Hematopoietic multipotent progenitor cell treated with erythropoietin and hydrocortisone succinate and interleukin-3 and kit ligand, for 4 days (in vitro differentiated cells): ENCODE measurements at regions not wholly inside any gene's neighbourhood (a gene's known extent, or its start where the extent isn't known, plus 50 kb on each side); places are given as distances from the start of the nearest gene placed in this dataset.
"Not testable (repeated sequence)": the region's sequence is repeated elsewhere in the genome, so short reads cannot be mapped to it uniquely, and the experiment has no call there.

Experiments used
- DNase-seq: peaks from one replicate; pipeline ENCODE4 v3.0.0-alpha.2; 2015

DNA sequence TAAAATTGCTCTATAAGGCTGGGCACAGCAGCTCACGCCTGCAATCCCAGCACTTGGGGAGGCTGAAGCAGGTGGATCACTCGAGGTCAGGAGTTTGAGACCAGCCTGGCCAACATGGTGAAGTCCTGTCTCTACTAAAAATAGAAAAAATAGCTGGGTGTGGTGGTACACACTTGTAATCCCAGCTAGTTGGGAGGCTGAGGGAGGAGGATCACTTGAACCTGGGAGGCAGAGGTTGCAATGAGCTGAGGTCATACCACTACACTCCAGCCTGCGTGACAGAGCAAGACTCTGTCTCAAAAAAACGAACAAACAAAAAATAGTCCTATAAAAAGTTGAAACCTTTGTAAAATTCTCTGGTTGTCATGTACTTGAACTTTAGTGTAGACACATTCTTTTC, 93.0 kb upstream of the KIF26B start:
- not testable (repeated sequence) for DNase-seq

DNA sequence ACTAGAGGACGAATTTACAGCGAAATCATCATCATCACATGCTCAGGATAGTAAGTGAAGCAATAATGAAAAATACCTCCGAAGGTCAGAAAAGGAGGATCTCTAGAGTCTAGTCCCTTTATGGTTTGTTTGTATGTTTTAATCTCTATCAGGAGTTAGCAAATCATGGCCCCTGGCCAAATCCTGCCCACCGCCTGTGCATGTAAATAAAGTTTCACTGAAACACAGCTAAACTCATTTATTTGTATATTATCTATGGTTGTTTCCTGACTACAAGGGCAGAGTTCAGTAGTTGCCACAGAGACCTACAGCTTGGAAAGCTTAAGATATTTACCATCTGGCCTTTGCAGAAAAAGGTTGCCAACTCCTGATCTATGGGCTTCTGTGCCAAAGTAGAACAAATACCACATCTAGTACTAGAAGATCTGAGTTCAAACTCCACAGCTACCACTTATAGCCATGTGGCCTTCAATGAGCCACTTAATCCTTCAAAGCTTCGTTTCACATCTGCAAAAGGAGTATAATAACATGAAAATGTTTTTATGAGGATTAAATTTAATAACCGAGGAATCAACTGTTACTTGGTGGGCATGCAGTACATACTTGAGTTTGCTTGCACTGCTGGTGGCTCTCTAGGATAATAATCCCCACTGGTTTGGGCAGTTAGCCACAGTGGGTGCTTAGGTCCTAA, 94.0 kb upstream of the KIF26B start:
- DNase-seq = peak; percentile 20

GRCh38 chr1:245059806-245060424, 94.9 kb upstream of the KIF26B start:
- no peak for DNase-seq

GRCh38 chr1:245058882-245059281, 95.9 kb upstream of the KIF26B start:
- DNase-seq = no peak

DNA sequence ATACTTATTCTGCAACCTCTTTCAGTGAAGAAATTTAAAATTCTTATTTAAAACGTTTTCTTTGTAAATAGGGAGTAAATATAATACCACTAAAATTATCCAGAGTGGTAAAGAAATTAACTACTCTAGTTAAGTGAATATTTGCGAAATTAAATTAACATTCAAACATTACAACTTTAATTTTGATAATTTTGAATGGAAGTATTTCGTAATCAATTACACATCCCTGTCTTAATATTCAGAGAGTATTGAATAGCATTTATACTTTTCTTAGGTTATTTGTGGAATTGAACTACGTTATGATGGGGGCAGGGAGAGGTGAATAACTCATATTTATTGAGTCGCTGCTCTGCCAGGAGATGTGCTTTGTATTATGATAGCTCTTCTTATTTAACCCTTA, 96.3 kb upstream of the KIF26B start:
- DNase-seq = no peak

- peak; percentile 39 for DNase-seq
Observed at GRCh38 chr1:245056913-245057312, 97.9 kb upstream of the KIF26B start.

DNA sequence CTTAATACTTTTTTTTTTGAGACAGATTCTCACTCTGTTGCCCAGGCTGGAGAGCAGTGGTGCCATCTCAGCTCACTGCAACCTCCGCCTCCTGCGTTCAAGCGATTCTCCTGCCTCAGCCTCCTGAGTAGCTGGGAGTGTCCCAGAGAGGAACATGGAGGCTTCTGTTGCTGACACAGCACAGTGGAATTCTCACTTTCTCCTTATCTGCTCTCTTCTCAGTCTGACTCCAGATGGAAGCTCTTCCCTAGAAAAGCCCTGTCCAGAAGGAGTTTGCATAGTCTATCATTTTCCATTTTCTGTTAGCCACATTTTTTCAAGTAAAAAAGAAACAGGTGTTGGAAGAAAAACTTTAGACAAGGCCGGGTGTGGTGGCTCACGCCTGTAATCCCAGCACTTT, 98.5 kb upstream of the KIF26B start:
- not testable (repeated sequence) for DNase-seq

DNA sequence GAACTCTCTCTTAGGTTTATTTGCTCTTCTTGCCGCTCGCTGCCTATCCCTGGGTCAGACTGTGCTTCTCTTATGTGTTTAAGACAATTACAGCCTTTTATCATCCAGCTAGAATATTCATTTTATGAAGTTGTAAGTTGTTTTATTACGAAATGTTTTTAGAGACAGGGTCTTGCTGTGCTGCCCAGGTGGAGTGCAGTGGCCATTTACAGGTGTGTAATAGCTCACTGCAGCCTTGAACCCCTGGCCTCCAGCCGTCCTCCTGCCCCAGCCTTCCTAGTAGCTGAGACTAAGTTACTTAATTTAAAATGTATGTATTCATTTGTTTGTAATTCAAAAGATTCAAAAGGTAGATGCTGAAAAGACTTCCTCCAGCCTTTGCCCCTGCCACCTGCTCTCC, 99.0 kb upstream of the KIF26B start:
- DNase-seq = no peak

DNA sequence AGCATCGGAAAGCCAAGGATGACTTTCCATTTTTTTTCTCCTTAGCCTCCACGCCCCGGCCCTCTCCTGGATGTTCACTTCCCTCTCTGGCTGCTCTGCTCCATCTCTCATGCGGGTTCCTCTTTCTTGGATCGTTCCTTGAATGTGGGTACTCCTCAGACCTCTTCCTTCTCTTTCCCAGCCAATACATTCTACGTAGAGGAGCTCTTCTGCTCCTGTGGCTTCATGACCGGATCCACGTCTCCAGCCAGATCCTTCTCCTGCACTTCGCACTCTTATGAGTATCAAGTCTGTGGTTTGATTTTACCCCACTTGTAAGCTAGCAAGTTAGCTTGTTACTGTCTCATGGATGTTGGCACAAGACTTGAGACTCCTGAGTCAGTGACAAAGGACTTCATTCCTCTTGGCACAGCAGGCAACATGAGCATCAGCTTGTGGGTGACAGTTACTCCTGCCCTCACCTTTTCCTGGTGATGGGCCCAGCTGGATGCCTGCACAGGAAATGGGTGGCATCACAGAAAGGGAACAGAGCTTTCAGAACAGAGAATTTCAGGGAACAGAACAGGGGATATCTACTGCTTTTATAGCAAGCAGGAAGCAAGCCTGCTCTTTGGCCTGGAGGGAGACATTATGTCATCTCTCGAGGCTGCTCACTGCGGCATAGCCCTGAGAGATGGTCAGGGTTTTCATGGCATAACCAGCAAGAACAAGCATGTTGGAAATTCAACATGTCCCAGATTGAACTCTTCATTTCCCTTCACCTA, 100.1 kb upstream of the KIF26B start:
- no peak for DNase-seq

GRCh38 chr1:245054105-245054504, 100.7 kb upstream of the KIF26B start:
- DNase-seq = no peak

DNA sequence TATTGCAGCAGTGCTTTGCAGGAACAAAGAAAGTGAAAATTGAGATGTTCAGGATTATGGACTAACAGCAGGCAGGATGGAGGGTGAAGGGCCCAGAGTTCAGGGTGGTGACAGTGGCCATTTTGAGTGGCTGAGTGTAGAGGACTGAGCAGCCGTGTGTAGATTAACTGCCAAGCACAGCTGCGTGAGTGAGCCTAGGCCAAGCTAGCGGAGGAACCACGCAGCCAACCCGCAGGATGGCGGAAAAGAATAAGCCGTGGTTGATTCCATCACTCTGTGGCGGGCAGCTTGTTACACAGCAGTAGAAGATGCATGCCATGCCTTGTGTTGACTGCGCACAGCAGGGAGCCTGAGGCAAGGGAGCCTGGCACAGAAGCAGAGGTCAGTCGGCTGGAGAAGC, 102.5 kb upstream of the KIF26B start:
- DNase-seq = peak; percentile 40

GRCh38 chr1:245051349-245052221, 103.2 kb upstream of the KIF26B start:
- peak; percentile 95 for DNase-seq

GRCh38 chr1:245046769-245047168, 108.0 kb upstream of the KIF26B start:
- no peak for DNase-seq

GRCh38 chr1:245046315-245046714, 108.5 kb upstream of the KIF26B start:
- no peak for DNase-seq

GRCh38 chr1:245045087-245045881, 109.5 kb upstream of the KIF26B start:
- DNase-seq = no peak

- DNase-seq = no peak
Observed at GRCh38 chr1:245043611-245043940, 111.2 kb upstream of the KIF26B start.

- no peak for DNase-seq
Observed at GRCh38 chr1:245041058-245041698, 113.6 kb upstream of the KIF26B start.

- DNase-seq = no peak
Observed at GRCh38 chr1:245039196-245039595, 115.6 kb upstream of the KIF26B start.

DNA sequence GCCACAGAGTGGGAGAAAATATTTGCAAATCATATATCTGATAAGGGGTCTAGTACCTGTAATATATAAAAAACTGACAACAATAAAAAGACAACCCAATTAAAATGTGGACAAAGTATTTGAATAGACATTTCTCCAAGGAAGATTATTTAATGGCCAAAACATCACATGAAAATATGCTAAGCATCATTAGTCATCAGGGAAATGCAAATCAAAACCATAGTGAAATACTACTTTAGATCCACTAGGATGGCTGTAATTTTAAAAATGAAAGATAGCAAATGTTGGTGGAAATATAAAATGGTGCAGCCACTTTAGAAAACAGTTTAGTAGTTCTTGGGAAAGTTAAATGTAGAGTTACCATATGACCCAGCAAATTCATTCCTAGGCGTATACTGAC, 118.7 kb upstream of the KIF26B start:
- DNase-seq = no peak

- DNase-seq = no peak
Observed at GRCh38 chr1:245031041-245031440, 123.7 kb upstream of the KIF26B start.

DNA sequence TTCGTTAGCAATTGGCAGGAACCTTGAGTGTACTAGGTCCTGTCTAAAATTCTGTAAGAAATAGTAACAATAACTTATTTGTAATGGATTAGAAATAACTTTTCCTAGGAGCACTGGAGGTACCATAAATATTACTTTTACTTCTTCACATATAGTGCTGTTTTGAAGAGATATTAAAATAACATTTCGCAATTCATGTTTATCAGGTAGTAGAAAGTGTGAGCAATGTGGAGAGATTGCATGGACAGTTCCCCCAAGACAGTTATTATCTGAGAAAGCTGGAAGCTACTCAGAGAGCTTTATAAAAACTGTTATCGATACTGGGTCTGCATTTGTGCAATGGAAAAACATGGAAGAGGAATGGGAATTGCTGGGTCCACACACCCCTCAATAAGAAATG, 128.5 kb upstream of the KIF26B start:
- no peak for DNase-seq

DNA sequence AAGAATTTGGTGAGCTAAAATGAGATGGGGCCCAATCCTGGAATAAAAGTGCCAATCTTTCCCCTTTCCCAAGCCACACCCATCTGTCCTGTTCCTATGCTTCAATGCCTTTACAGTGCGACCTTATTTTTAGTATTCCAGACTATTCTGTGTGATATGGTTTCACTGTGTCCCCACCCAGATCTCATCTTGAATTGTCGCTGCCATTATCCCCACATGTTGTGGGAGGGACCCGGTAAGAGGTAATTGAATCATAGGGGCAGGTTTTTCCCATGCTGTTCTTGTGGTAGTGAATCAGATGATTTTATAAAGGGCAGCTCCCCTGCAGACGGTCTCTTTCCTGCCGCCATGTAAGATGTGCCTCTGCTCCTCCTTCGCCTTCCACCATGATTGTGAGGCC, 129.3 kb upstream of the KIF26B start:
- DNase-seq = peak; percentile 23
